Spinal cord (tissue), 9 donors: ENCODE measurements at regions not wholly inside any gene's neighbourhood (a gene's known extent, or its start where the extent isn't known, plus 50 kb on each side); places are given as distances from the start of the nearest gene placed in this dataset.

Source experiments
- DNase-seq, 6 donors: peaks; one replicate each; pipeline versions ENCODE4 v3.0.0 to v3.0.0-alpha.2; 2013 to 2015; ENCODE audit warnings: low spot score in 6 of 6, low read depth in 4 of 6
- H3K27ac ChIP-seq: one replicate; pipeline ENCODE4 v1.5.1; 2013; ENCODE audit warnings: low read depth, low read length, control low read depth
- H3K27me3 ChIP-seq: one replicate; pipeline ENCODE4 v1.6.1; 2013; ENCODE audit warnings: low read length; ENCODE audit not compliant: control insufficient read depth, insufficient read depth
- H3K36me3 ChIP-seq: one replicate; pipeline ENCODE4 v1.6.1; 2013; ENCODE audit warnings: low read length; ENCODE audit not compliant: control insufficient read depth, insufficient read depth
- H3K4me1 ChIP-seq: one replicate; pipeline ENCODE4 v1.6.1; 2013; ENCODE audit warnings: low read length; ENCODE audit not compliant: control insufficient read depth, insufficient read depth
- H3K4me3 ChIP-seq: one replicate; pipeline ENCODE4 v1.5.1; 2013; ENCODE audit warnings: low read depth, low read length, control low read depth
- H3K9me3 ChIP-seq: one replicate; pipeline ENCODE4 v1.6.1; 2013; ENCODE audit warnings: low read length; ENCODE audit not compliant: control insufficient read depth, insufficient read depth
- WGBS: methylation state at CpG from one replicate; pipeline ENCODE4 v1.1.5; 2013; ENCODE audit warnings: missing lambda C conversion rate; ENCODE audit not compliant: insufficient coverage; 5-methylcytosine and 5-hydroxymethylcytosine counted together
- donor health status: healthy.

- 20% methylated on average over 7 of the region's 9 CpGs for WGBS
- DNase-seq = peak; percentile 26 to 95 (median 70)
- no peaks in the 10 kb centered on the region for H3K27me3 ChIP-seq
- H3K4me3 ChIP-seq = no peak overlapping the region
- H3K36me3 ChIP-seq = no peaks in the 10 kb centered on the region
- H3K4me1 ChIP-seq = peaks cover 36% of the 10 kb centered on the region
- H3K9me3 ChIP-seq = no peaks in the 10 kb centered on the region
- peak overlapping the region; percentile 61 for H3K27ac ChIP-seq
Observed at GRCh38 chr19:28289295-28290063, 923.5 kb downstream of the UQCRFS1 start.

GRCh38 chr19:28288572-28289264 is 924.2 kb downstream of the UQCRFS1 start:
- WGBS = 17% methylated on average over 2 of the region's 5 CpGs
- no peaks in the 10 kb centered on the region for H3K9me3 ChIP-seq
- no peak overlapping the region for H3K4me3 ChIP-seq
- H3K4me1 ChIP-seq = peaks cover 32% of the 10 kb centered on the region
- DNase-seq = peak in 1 of 6 donors; percentile 54
- H3K27me3 ChIP-seq = no peaks in the 10 kb centered on the region
- H3K36me3 ChIP-seq = no peaks in the 10 kb centered on the region
- H3K27ac ChIP-seq = peak overlapping the region; percentile 61

- Histone ChIP-seq H3K27ac (no peak overlapping the region), H3K4me1 (peaks cover 25% of the 10 kb centered on the region), H3K4me3 (no peak overlapping the region), H3K9me3 (no peaks in the 10 kb centered on the region), H3K36me3 (no peaks in the 10 kb centered on the region), H3K27me3 (no peaks in the 10 kb centered on the region)
- no peak for DNase-seq
- WGBS = no CpG with 5 or more reads among the region's 2 CpGs
Observed at GRCh38 chr19:28285917-28286316, 927.0 kb downstream of the UQCRFS1 start.

GRCh38 chr19:28285078-28285477 is 927.9 kb downstream of the UQCRFS1 start:
- H3K4me3 ChIP-seq = no peak overlapping the region
- H3K4me1 ChIP-seq = peaks cover 23% of the 10 kb centered on the region
- no peaks in the 10 kb centered on the region for H3K9me3 ChIP-seq
- H3K27me3 ChIP-seq = no peaks in the 10 kb centered on the region
- no peak overlapping the region for H3K27ac ChIP-seq
- H3K36me3 ChIP-seq = no peaks in the 10 kb centered on the region
- DNase-seq = no peak

- peaks cover 16% of the 10 kb centered on the region for H3K4me1 ChIP-seq
- no peaks in the 10 kb centered on the region for H3K9me3 ChIP-seq
- no peaks in the 10 kb centered on the region for H3K27me3 ChIP-seq
- DNase-seq = no peak
- no peak overlapping the region for H3K4me3 ChIP-seq
- no peaks in the 10 kb centered on the region for H3K36me3 ChIP-seq
- no peak overlapping the region for H3K27ac ChIP-seq
Observed at GRCh38 chr19:28284389-28284788, 928.6 kb downstream of the UQCRFS1 start.

DNA sequence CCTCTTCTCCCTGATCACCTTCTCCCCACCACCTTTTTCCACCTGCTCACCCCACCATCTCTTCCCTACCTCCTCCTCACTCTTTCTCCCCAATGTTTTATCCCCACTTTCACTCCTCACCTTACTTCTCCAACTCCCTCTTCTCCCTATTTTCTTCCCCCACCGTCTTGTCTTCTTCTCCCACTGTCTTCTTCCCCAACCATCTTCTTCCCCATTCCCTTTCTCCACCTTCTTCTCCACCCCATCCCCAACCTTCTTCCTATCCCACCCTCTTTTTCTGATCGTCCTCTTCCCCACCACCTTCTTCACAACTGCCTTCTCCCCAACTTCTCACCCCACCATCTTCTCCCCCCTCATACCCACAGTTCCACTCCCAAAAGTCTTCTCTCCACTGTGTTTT is 929.4 kb downstream of the UQCRFS1 start:
- Histone ChIP-seq H3K27me3 (no peaks in the 10 kb centered on the region), H3K27ac (no peak overlapping the region), H3K36me3 (no peaks in the 10 kb centered on the region), H3K4me1 (peaks cover 9% of the 10 kb centered on the region), H3K4me3 (no peak overlapping the region), H3K9me3 (no peaks in the 10 kb centered on the region)
- WGBS = 85% methylated on average over 2 of the region's 2 CpGs
- DNase-seq = no peak

DNA sequence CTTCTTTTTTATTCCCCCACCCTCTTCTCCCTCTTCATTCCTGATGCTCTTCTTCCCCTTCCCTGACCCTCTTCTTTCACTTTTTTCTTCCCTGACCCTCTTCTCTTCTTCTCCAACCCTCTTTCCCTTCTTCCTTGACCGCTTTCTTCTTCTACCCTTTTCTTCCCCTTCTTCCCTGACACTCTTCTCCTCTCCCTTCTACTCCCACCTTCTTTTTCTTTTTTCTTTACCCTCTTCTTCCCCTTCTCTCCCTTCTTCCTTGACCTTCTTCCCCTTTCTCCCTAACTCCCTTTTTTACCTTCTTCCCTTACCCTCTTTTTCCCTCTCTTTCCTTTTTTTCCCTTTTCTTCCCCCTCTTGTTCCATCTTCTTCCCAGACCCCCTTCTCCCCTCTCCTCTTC is 931.3 kb downstream of the UQCRFS1 start:
- WGBS = 89% methylated on average over 1 of the region's 1 CpG
- no peaks in the 10 kb centered on the region for H3K4me1 ChIP-seq
- H3K27me3 ChIP-seq = no peaks in the 10 kb centered on the region
- no peak overlapping the region for H3K27ac ChIP-seq
- H3K9me3 ChIP-seq = no peaks in the 10 kb centered on the region
- no peak for DNase-seq
- H3K4me3 ChIP-seq = no peak overlapping the region
- no peaks in the 10 kb centered on the region for H3K36me3 ChIP-seq

- no peaks in the 10 kb centered on the region for H3K9me3 ChIP-seq
- H3K4me1 ChIP-seq = peaks cover 3% of the 10 kb centered on the region
- WGBS = 48% methylated on average over 3 of the region's 3 CpGs
- no peak overlapping the region for H3K4me3 ChIP-seq
- H3K27ac ChIP-seq = no peak overlapping the region
- DNase-seq = no peak
- H3K27me3 ChIP-seq = no peaks in the 10 kb centered on the region
- H3K36me3 ChIP-seq = no peaks in the 10 kb centered on the region
Observed at GRCh38 chr19:28264556-28264955, 948.4 kb downstream of the UQCRFS1 start.

- DNase-seq = peak in 1 of 6 donors; percentile 57
- no peaks in the 10 kb centered on the region for H3K27me3 ChIP-seq
- no peak overlapping the region for H3K4me3 ChIP-seq
- no peak overlapping the region for H3K27ac ChIP-seq
- H3K36me3 ChIP-seq = no peaks in the 10 kb centered on the region
- no peaks in the 10 kb centered on the region for H3K4me1 ChIP-seq
- H3K9me3 ChIP-seq = no peaks in the 10 kb centered on the region
- WGBS = 54% methylated on average over 2 of the region's 3 CpGs
Observed at GRCh38 chr19:28258829-28259228, 954.1 kb downstream of the UQCRFS1 start.

- Histone ChIP-seq H3K4me1 (no peaks in the 10 kb centered on the region), H3K36me3 (no peaks in the 10 kb centered on the region), H3K27ac (no peak overlapping the region), H3K4me3 (no peak overlapping the region), H3K9me3 (no peaks in the 10 kb centered on the region), H3K27me3 (no peaks in the 10 kb centered on the region)
- no CpG with 5 or more reads among the region's 1 CpG for WGBS
- DNase-seq = peak in 2 of 6 donors; percentile 25 to 28
Observed at GRCh38 chr19:28257396-28257795, 955.6 kb downstream of the UQCRFS1 start.
